HG03097 (cell line): ENCODE measurements at regions not wholly inside any gene's neighbourhood (a gene's known extent, or its start where the extent isn't known, plus 50 kb on each side); places are given as distances from the start of the nearest gene placed in this dataset.
"Not testable (repeated sequence)": the region's sequence is repeated elsewhere in the genome, so short reads cannot be mapped to it uniquely, and the experiment has no call there.

Experiments
- ATAC-seq: cut with Tn5 transposase; IDR thresholded peaks from one replicate; pipeline ENCODE4 v1.9.1; 2021; ENCODE audit not compliant: unreplicated experiment, low FRiP score

GRCh38 chr12:17564630-17565029 is 525.4 kb downstream of the RERGL start:
- not testable (repeated sequence) for ATAC-seq

GRCh38 chr12:17550011-17550410 is 540.0 kb downstream of the RERGL start:
- no peak for ATAC-seq

GRCh38 chr12:17540921-17541320 is 549.1 kb downstream of the RERGL start:
- ATAC-seq, result no peak

- no peak for ATAC-seq
These were observed 561.6 kb downstream of the RERGL start for GRCh38 chr12:17528394-17528793.

GRCh38 chr12:17527021-17527420 is 563.0 kb downstream of the RERGL start:
- no peak for ATAC-seq

- no peak for ATAC-seq
These were observed 578.6 kb downstream of the RERGL start for GRCh38 chr12:17511369-17511768.

GRCh38 chr12:17507336-17507735 is 582.7 kb downstream of the RERGL start:
- ATAC-seq, result no peak

- ATAC-seq, result no peak
These were observed 586.3 kb downstream of the RERGL start for GRCh38 chr12:17503742-17504141.

GRCh38 chr12:17489452-17489851 is 600.5 kb downstream of the RERGL start:
- ATAC-seq, result no peak

- no peak for ATAC-seq
These were observed 610.9 kb downstream of the RERGL start for GRCh38 chr12:17478908-17479673.

GRCh38 chr12:17470460-17470859 is 619.5 kb downstream of the RERGL start:
- no peak for ATAC-seq

GRCh38 chr12:17459214-17459613 is 630.8 kb downstream of the RERGL start:
- ATAC-seq, result no peak

GRCh38 chr12:17456486-17456885 is 633.5 kb downstream of the RERGL start:
- ATAC-seq, result no peak

GRCh38 chr12:17438141-17438540 is 651.9 kb downstream of the RERGL start:
- ATAC-seq, result no peak

GRCh38 chr12:17416748-17417147 is 673.2 kb downstream of the RERGL start:
- no peak for ATAC-seq

GRCh38 chr12:17414596-17414995 is 675.4 kb downstream of the RERGL start:
- no peak for ATAC-seq

GRCh38 chr12:17411662-17412061 is 678.3 kb downstream of the RERGL start:
- no peak for ATAC-seq

- ATAC-seq, result no peak
These were observed 701.3 kb downstream of the RERGL start for GRCh38 chr12:17388679-17389078.

- ATAC-seq, result no peak
These were observed 706.7 kb downstream of the RERGL start for GRCh38 chr12:17383321-17383720.

- ATAC-seq, result no peak
These were observed 708.8 kb downstream of the RERGL start for GRCh38 chr12:17381211-17381610.

GRCh38 chr12:17372508-17372907 is 717.5 kb downstream of the RERGL start:
- no peak for ATAC-seq

GRCh38 chr12:17371491-17372215 is 718.3 kb downstream of the RERGL start:
- no peak for ATAC-seq
